Gastroesophageal sphincter (tissue), 4 donors: ENCODE measurements at regions not wholly inside any gene's neighbourhood (a gene's known extent, or its start where the extent isn't known, plus 50 kb on each side); places are given as distances from the start of the nearest gene placed in this dataset.

Experiments
- ATAC-seq: fragments of 150-250 bp; one replicate; pipeline ENCODE4 v1.9.1; 2016; ENCODE audit warnings: mild to moderate bottlenecking, moderate library complexity
- H3K27ac ChIP-seq, 4 donors: fragments of 200-600 bp; sonication (generic) in 3 of 4; 1 replicate in 3 of 4; 2 replicates in 1 of 4; pipeline ENCODE4 v1.5.1; 2016 to 2019
- H3K27me3 ChIP-seq: fragments of 200-600 bp; sonication (generic); one replicate; pipeline ENCODE4 v1.5.1; 2019
- H3K36me3 ChIP-seq, 2 donors: fragments of 200-600 bp; sonication (generic); one replicate each; pipeline ENCODE4 v1.5.1; 2019; ENCODE audit warnings: control low read depth in 1 of 2
- H3K4me1 ChIP-seq, 3 donors: fragments of 200-600 bp; sonication (generic); 1 replicate in 2 of 3; 2 replicates in 1 of 3; pipeline ENCODE4 v1.5.1; 2016 to 2019; ENCODE audit warnings: control low read depth in 2 of 3
- H3K4me3 ChIP-seq, 2 donors: fragments of 200-600 bp; sonication (generic); one replicate each; pipeline ENCODE4 v1.5.1; 2019; ENCODE audit warnings: mild to moderate bottlenecking in 1 of 2, moderate library complexity in 1 of 2
- H3K9me3 ChIP-seq, 3 donors: fragments of 200-600 bp; sonication (generic); one replicate each; pipeline ENCODE4 v1.5.1; 2017 to 2019; ENCODE audit warnings: control low read depth in 2 of 3
- EP300 ChIP-seq: sonication (generic); formaldehyde crosslinking; IDR thresholded peaks from one replicate; pipeline ENCODE4 v1.6.1; 2017; ENCODE audit warnings: antibody characterized with exemption, mild to moderate bottlenecking
- POLR2A ChIP-seq, 2 donors: fragments of 450-650 bp; IDR thresholded peaks; one replicate each; pipeline ENCODE4 v1.6.1; 2017; ENCODE audit warnings: antibody characterized with exemption in 2 of 2, mild to moderate bottlenecking in 2 of 2, moderate library complexity in 1 of 2
- POLR2AphosphoS5 ChIP-seq: sonication (generic); formaldehyde crosslinking; IDR thresholded peaks from one replicate; pipeline ENCODE4 v1.6.1; 2017; ENCODE audit warnings: antibody characterized with exemption
- WGBS, 2 donors: methylation state at CpG; one replicate each; pipeline ENCODE4 v1.1.5; 2018; ENCODE audit warnings: low coverage in 1 of 2; 5-methylcytosine and 5-hydroxymethylcytosine counted together
- TF ChIP-seq, protein P1 (sequence below), 4 experiments: fragments of 200-600 bp in 2 of 4; fragments of 450-650 bp in 2 of 4; sonication (generic) in 1 of 4; IDR thresholded peaks; one replicate each; pipeline ENCODE4 v1.5.1; 2017 to 2019; ENCODE audit warnings: antibody characterized with exemption in 4 of 4, mild to moderate bottlenecking in 2 of 4, moderate library complexity in 2 of 4

DNA sequence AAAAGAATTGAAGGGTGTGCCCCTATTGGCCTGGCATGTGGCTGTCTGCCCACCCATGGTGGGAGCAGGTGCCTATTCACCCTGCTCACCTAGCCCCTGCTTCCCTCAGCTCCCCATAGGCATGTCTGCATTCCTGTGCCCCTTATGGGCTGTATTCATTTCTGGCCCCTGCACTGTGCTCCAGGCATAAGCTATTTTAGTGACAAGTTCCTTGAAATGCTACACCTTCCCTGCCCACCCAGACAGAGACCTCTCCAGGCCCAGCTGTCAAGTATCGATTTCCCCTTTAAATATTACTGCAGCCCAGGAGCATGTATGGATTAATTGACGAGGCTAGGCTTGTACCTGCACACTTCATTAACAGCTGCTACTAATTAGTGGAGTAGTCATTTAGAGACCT, 235.4 kb downstream of the RPS24 start:
- Histone ChIP-seq H3K4me1 (peaks cover 0 to 12% (median 2%) of the 10 kb centered on the region in 3 donors), H3K9me3 (peaks cover 0 to 6% (median 0%) of the 10 kb centered on the region in 3 donors), H3K4me3 (no peak overlapping the region), H3K27me3 (no peaks in the 10 kb centered on the region), H3K27ac (no peak overlapping the region), H3K36me3 (no peaks in the 10 kb centered on the region)
- no peak for ATAC-seq
- WGBS, 2 donors = 79% methylated on average over 2 of the region's 2 CpGs; no CpG with 5 or more reads in 1 of the 2 donors
- TF ChIP-seq POLR2A (IDR thresholded peaks at IDR 0.05) (no peak), POLR2AphosphoS5 (no peak), EP300 (no peak)
- TF ChIP-seq, protein P1, sequence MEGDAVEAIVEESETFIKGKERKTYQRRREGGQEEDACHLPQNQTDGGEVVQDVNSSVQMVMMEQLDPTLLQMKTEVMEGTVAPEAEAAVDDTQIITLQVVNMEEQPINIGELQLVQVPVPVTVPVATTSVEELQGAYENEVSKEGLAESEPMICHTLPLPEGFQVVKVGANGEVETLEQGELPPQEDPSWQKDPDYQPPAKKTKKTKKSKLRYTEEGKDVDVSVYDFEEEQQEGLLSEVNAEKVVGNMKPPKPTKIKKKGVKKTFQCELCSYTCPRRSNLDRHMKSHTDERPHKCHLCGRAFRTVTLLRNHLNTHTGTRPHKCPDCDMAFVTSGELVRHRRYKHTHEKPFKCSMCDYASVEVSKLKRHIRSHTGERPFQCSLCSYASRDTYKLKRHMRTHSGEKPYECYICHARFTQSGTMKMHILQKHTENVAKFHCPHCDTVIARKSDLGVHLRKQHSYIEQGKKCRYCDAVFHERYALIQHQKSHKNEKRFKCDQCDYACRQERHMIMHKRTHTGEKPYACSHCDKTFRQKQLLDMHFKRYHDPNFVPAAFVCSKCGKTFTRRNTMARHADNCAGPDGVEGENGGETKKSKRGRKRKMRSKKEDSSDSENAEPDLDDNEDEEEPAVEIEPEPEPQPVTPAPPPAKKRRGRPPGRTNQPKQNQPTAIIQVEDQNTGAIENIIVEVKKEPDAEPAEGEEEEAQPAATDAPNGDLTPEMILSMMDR (IDR thresholded peaks at IDR 0.05) = no peak

DNA sequence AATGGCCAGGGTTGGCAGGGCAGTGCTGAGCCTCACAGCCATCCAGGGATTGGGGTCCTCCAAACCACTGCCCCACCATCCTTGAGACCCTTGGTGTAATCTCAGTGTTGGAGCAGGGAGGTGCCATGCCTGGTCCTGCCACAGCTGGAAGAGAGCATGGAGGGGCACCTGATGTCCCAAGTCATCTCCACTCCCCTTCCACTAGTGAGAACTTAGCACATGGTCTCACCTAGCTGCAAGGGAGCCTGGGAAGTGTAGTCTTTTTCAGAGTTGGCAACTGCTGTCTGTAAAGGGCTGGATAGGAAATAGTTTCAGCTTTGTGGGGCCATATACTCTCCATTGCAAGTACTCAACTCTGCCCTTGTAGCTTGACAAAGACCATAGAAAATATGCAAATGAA, 238.7 kb downstream of the RPS24 start:
- TF ChIP-seq POLR2AphosphoS5 (no peak), EP300 (no peak), POLR2A (IDR thresholded peaks at IDR 0.05) (no peak)
- TF ChIP-seq, protein P1 (IDR thresholded peaks at IDR 0.05) = no peak
- no peaks in the 10 kb centered on the region for H3K27me3 ChIP-seq
- H3K4me3 ChIP-seq = no peak overlapping the region
- no peak overlapping the region for H3K27ac ChIP-seq
- H3K9me3 ChIP-seq = peaks cover 0 to 6% (median 0%) of the 10 kb centered on the region in 3 donors
- ATAC-seq = no peak
- peaks cover 0 to 8% (median 2%) of the 10 kb centered on the region in 3 donors for H3K4me1 ChIP-seq
- H3K36me3 ChIP-seq = no peaks in the 10 kb centered on the region

DNA sequence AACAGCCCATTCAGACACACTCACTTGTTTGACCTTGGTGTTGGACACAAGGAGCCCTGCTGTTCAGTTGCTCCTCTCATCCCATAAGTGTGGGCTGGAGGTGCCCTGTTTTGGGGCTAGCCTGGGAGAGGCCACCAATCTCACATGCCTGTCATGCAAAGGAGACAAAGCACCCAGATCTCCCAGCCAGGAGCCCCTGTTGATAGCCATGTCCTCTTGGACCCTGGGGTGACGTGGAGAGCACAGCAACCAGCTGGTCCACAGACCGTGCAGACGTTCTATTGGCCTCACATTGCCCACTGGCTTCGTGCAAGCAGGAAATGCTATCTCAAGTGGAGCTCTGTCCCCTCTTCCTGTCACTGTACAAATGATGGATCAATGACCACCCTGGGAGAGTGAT, 240.8 kb downstream of the RPS24 start:
- WGBS, 2 donors = 83% methylated on average over 2 of the region's 4 CpGs; no CpG with 5 or more reads in 1 of the 2 donors
- ATAC-seq = no peak
- H3K27ac ChIP-seq = no peak overlapping the region
- no peaks in the 10 kb centered on the region for H3K27me3 ChIP-seq
- H3K4me3 ChIP-seq = no peak overlapping the region
- TF ChIP-seq EP300 = no peak
- TF ChIP-seq, protein P1 (IDR thresholded peaks at IDR 0.05) = no peak
- TF ChIP-seq POLR2AphosphoS5 = no peak
- TF ChIP-seq POLR2A (IDR thresholded peaks at IDR 0.05) = no peak
- no peaks in the 10 kb centered on the region for H3K36me3 ChIP-seq
- H3K9me3 ChIP-seq = peaks cover 0 to 6% (median 0%) of the 10 kb centered on the region in 3 donors
- H3K4me1 ChIP-seq = peaks cover 0 to 18% (median 0%) of the 10 kb centered on the region in 3 donors

DNA sequence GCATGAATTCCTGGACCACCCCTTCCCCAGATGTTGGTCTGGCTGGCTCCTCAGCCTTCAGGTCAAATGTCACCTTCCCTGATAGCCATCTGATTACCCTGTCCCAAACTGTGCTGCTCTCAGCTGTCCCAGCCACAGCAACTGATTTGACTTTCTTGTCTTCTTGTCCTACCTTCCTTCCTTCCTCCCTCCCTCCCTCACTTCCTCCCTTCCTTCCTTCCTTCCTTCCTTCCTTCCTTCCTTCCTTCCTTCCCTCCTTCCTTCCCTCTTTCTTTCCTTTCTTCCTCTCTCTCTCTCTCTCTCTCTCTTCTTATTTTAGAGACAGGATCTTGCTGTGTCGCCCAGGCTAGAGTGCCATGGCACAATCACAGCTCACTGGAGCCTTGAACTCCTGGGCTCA, 242.5 kb downstream of the RPS24 start:
- no peak for ATAC-seq
- WGBS, 2 donors = 100% methylated on average over 1 of the region's 1 CpG
- Histone ChIP-seq H3K4me3 (no peak overlapping the region), H3K9me3 (peaks cover 0 to 6% (median 0%) of the 10 kb centered on the region in 3 donors), H3K4me1 (peaks cover 0 to 18% (median 0%) of the 10 kb centered on the region in 3 donors), H3K27me3 (no peaks in the 10 kb centered on the region), H3K36me3 (no peaks in the 10 kb centered on the region), H3K27ac (no peak overlapping the region)
- no peak for TF ChIP-seq POLR2A (IDR thresholded peaks at IDR 0.05)

DNA sequence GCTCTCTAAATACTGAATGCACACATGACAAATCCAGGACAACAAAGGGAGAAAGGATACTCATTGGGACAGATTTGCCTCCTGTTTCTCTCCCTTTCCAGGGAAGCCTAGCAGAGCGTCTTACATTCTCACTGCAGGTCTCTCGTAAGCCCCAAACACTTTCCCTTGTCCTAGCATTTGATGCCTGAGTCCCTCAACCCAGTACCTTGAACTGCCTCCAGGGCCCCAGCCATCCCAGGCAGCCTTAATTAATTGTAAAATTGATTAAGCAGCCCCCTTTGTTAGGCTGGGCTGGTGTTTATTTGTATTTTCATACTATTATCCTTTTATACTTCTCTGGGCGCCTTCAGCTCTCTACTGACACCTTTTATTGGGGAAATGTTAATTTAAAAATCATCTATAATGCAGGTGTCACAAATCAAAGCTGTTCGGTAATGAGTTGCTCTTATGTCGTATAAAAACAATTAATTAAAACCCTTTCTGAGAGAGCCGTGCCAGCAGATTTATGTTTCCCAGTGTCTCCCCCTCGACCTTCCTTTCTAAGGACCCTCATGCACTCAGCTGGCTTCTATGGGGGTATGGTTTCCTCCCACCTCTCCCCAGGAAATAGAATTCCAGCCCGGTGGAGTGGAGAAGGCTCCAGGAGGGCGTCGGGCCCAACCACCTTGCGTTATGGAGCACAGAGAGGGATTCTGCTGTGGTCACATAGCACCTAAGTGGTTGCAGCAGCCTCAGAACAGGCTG, 243.8 kb downstream of the RPS24 start:
- Histone ChIP-seq H3K4me3 (no peak overlapping the region), H3K27me3 (no peaks in the 10 kb centered on the region), H3K9me3 (peaks cover 0 to under 1% (median 0%) of the 10 kb centered on the region in 3 donors), H3K27ac (peak overlapping the region; percentile 18 to 68 (median 46)), H3K4me1 (peaks cover 0 to 18% (median 0%) of the 10 kb centered on the region in 3 donors), H3K36me3 (no peaks in the 10 kb centered on the region)
- TF ChIP-seq POLR2A (IDR thresholded peaks at IDR 0.05) = no peak
- no peak for TF ChIP-seq EP300
- no peak for TF ChIP-seq POLR2AphosphoS5
- TF ChIP-seq, protein P1 (IDR thresholded peaks at IDR 0.05) = no peak
- 78 to 83% methylated on average over 7 to 8 of the region's 11 CpGs for WGBS, 2 donors
- no peak for ATAC-seq
